Right lobe of liver (tissue), 4 donors: ENCODE measurements at regions not wholly inside any gene's neighbourhood (a gene's known extent, or its start where the extent isn't known, plus 50 kb on each side); places are given as distances from the start of the nearest gene placed in this dataset.

Source experiments
- CTCF ChIP-seq, 4 donors: fragments of 200-600 bp in 3 of 4; fragments of 450-650 bp in 1 of 4; IDR thresholded peaks; one replicate each; pipeline versions ENCODE4 v1.5.1 to v1.8.0; 2016 to 2022; ENCODE audit warnings: antibody characterized with exemption in 4 of 4, mild to moderate bottlenecking in 2 of 4
- POLR2A ChIP-seq: fragments of 450-650 bp; IDR thresholded peaks from one replicate; pipeline ENCODE4 v1.6.1; 2017; ENCODE audit warnings: antibody characterized with exemption, mild to moderate bottlenecking
- donor health status: DM: no; HTN: no; CAD: no.
- donor health status: DM: no; HTN: no; CAD: no.
- donor health status: DM: no; HTN: yes; CAD: no.

GRCh38 chr2:45254025-45254424 lies 244.8 kb upstream of the SIX2 start:
- no peak for TF ChIP-seq CTCF (IDR thresholded peaks at IDR 0.05)
- TF ChIP-seq POLR2A, result no peak
